Progenitor cell of endocrine pancreas (in vitro differentiated cells): ENCODE measurements at regions not wholly inside any gene's neighbourhood (a gene's known extent, or its start where the extent isn't known, plus 50 kb on each side); places are given as distances from the start of the nearest gene placed in this dataset.

Source experiments
- DNase-seq: peaks from one replicate; pipeline ENCODE4 v3.0.0; 2021; ENCODE audit warnings: low spot score; ENCODE audit not compliant: unreplicated experiment
- H3K27ac Mint-ChIP-seq: 2 replicates; pipeline ENCODE4 v1.8.0; 2021; ENCODE audit warnings: mild to moderate bottlenecking, moderate library complexity, mixed read lengths
- H3K27me3 Mint-ChIP-seq: 2 replicates; pipeline ENCODE4 v1.8.0; 2021; ENCODE audit warnings: mixed read lengths
- H3K36me3 Mint-ChIP-seq: 2 replicates; pipeline ENCODE4 v1.8.0; 2022; ENCODE audit warnings: mixed read lengths; ENCODE audit not compliant: insufficient read depth
- H3K4me1 Mint-ChIP-seq: 2 replicates; pipeline ENCODE4 v1.8.0; 2021; ENCODE audit warnings: low read depth, mixed read lengths
- H3K4me3 Mint-ChIP-seq: 2 replicates; pipeline ENCODE4 v1.8.0; 2021; ENCODE audit warnings: low read depth, mild to moderate bottlenecking, moderate library complexity, mixed read lengths
- H3K9me3 Mint-ChIP-seq: 2 replicates; pipeline ENCODE4 v1.8.0; 2021; ENCODE audit warnings: low read depth, mixed read lengths
- CTCF ChIP-seq: fragments of 200-600 bp; sonication (generic); IDR thresholded peaks from one replicate; pipeline ENCODE4 v1.5.0; 2021; ENCODE audit warnings: antibody characterized with exemption, mild to moderate bottlenecking; ENCODE audit not compliant: unreplicated experiment

- H3K27ac Mint-ChIP-seq: no peak overlapping the region
- TF ChIP-seq CTCF: no peak
- peaks cover 12% of the 10 kb centered on the region for H3K9me3 Mint-ChIP-seq
- no peaks in the 10 kb centered on the region for H3K36me3 Mint-ChIP-seq
- no peak overlapping the region for H3K4me3 Mint-ChIP-seq
- DNase-seq: no peak
- no peaks in the 10 kb centered on the region for H3K27me3 Mint-ChIP-seq
- no peaks in the 10 kb centered on the region for H3K4me1 Mint-ChIP-seq
These were observed 213.5 kb upstream of the CRBN start for GRCh38 chr3:3392946-3393345.

GRCh38 chr3:3383461-3383860 lies 204.0 kb upstream of the CRBN start:
- no peak for DNase-seq
- no peak for TF ChIP-seq CTCF
- no peaks in the 10 kb centered on the region for H3K36me3 Mint-ChIP-seq
- H3K27ac Mint-ChIP-seq: no peak overlapping the region
- H3K9me3 Mint-ChIP-seq: peaks cover 3% of the 10 kb centered on the region
- H3K27me3 Mint-ChIP-seq: no peaks in the 10 kb centered on the region
- peaks cover 3% of the 10 kb centered on the region for H3K4me1 Mint-ChIP-seq
- H3K4me3 Mint-ChIP-seq: no peak overlapping the region

GRCh38 chr3:3372210-3372777 lies 192.8 kb upstream of the CRBN start:
- Mint-ChIP-seq H3K36me3 (no peaks in the 10 kb centered on the region), H3K27me3 (no peaks in the 10 kb centered on the region), H3K4me3 (no peak overlapping the region), H3K9me3 (peaks cover 25% of the 10 kb centered on the region), H3K4me1 (peaks cover 12% of the 10 kb centered on the region), H3K27ac (no peak overlapping the region)
- TF ChIP-seq CTCF: no peak
- no peak for DNase-seq

GRCh38 chr3:3368306-3368705 lies 188.8 kb upstream of the CRBN start:
- Mint-ChIP-seq H3K9me3 (no peaks in the 10 kb centered on the region), H3K4me3 (no peak overlapping the region), H3K36me3 (no peaks in the 10 kb centered on the region), H3K27me3 (peaks cover 4% of the 10 kb centered on the region), H3K27ac (peak overlapping the region; percentile 11), H3K4me1 (peaks cover 12% of the 10 kb centered on the region)
- no peak for TF ChIP-seq CTCF
- DNase-seq: no peak

- H3K9me3 Mint-ChIP-seq: no peaks in the 10 kb centered on the region
- DNase-seq: no peak
- H3K4me3 Mint-ChIP-seq: no peak overlapping the region
- no peak for TF ChIP-seq CTCF
- peaks cover 4% of the 10 kb centered on the region for H3K27me3 Mint-ChIP-seq
- H3K36me3 Mint-ChIP-seq: no peaks in the 10 kb centered on the region
- no peaks in the 10 kb centered on the region for H3K4me1 Mint-ChIP-seq
- no peak overlapping the region for H3K27ac Mint-ChIP-seq
These were observed 186.9 kb upstream of the CRBN start for GRCh38 chr3:3366386-3366785.
